DND-41 (cell line): ENCODE measurements at regions not wholly inside any gene's neighbourhood (a gene's known extent, or its start where the extent isn't known, plus 50 kb on each side); places are given as distances from the start of the nearest gene placed in this dataset.

Source experiments
- ATAC-seq: fragments of 200-7000 bp; cut with Tn5 transposase; 3 replicates; pipeline ENCODE4 v1.9.1; 2021; ENCODE audit warnings: low read depth; ENCODE audit not compliant: insufficient read depth
- DNase-seq: peaks from one replicate; pipeline ENCODE4 v3.0.0-alpha.2; 2020
- H2AFZ ChIP-seq: 2 replicates; pipeline ENCODE4 v1.6.0; 2012; ENCODE audit warnings: low read depth, low read length
- H3K27ac ChIP-seq: 2 replicates; pipeline ENCODE4 v1.5.1; 2012; ENCODE audit warnings: low read length, inconsistent platforms
- H3K27me3 ChIP-seq: fragments of 200-600 bp; sonication (generic); 2 replicates; pipeline ENCODE4 v1.6.0; 2012; ENCODE audit warnings: low read length, mild to moderate bottlenecking, inconsistent platforms; ENCODE audit not compliant: insufficient read depth, poor library complexity
- H3K36me3 ChIP-seq: 2 replicates; pipeline ENCODE4 v1.5.1; 2012; ENCODE audit warnings: low read length, inconsistent platforms; ENCODE audit not compliant: insufficient read depth
- H3K4me1 ChIP-seq: 2 replicates; pipeline ENCODE4 v1.5.1; 2012; ENCODE audit warnings: mild to moderate bottlenecking, low read length; ENCODE audit not compliant: insufficient read depth
- H3K4me2 ChIP-seq: 2 replicates; pipeline ENCODE4 v1.6.0; 2012; ENCODE audit warnings: mild to moderate bottlenecking, moderate library complexity, low read length, inconsistent platforms; ENCODE audit not compliant: insufficient read depth
- H3K4me3 ChIP-seq, 2 experiments: fragments of 200-600 bp in 1 of 2; shearing (Covaris generic) in 1 of 2; 2 replicates each; pipeline ENCODE4 v1.5.1; 2012 to 2016; ENCODE audit warnings: inconsistent platforms in 2 of 2, low read length in 2 of 2, mild to moderate bottlenecking in 2 of 2, low read depth in 1 of 2, moderate library complexity in 1 of 2
- H3K79me2 ChIP-seq: 2 replicates; pipeline ENCODE4 v1.6.0; 2012; ENCODE audit warnings: low read length, inconsistent platforms; ENCODE audit not compliant: insufficient read depth
- H3K9ac ChIP-seq: 2 replicates; pipeline ENCODE4 v1.6.0; 2012; ENCODE audit warnings: low read depth, mild to moderate bottlenecking, inconsistent platforms, low read length, moderate library complexity
- H3K9me3 ChIP-seq: 2 replicates; pipeline ENCODE4 v1.5.1; 2012; ENCODE audit warnings: low read length, moderate library complexity, mild to moderate bottlenecking, inconsistent platforms; ENCODE audit not compliant: insufficient read depth, severe bottlenecking
- H4K20me1 ChIP-seq: 2 replicates; pipeline ENCODE4 v1.6.0; 2012; ENCODE audit warnings: low read length; ENCODE audit not compliant: insufficient read depth
- EZH2 ChIP-seq: IDR thresholded peaks from 3 replicates; pipeline ENCODE4 v1.6.1; 2012; ENCODE audit warnings: borderline replicate concordance, low read depth, mild to moderate bottlenecking, moderate library complexity, low read length, inconsistent platforms; ENCODE audit not compliant: severe bottlenecking
- TF ChIP-seq, protein P1 (sequence below): IDR thresholded peaks from 2 replicates; pipeline ENCODE4 v1.5.1; 2012; ENCODE audit warnings: borderline replicate concordance, low read length, moderate library complexity, mild to moderate bottlenecking; ENCODE audit not compliant: poor library complexity, severe bottlenecking; ENCODE audit errors: extremely low read depth

DNA sequence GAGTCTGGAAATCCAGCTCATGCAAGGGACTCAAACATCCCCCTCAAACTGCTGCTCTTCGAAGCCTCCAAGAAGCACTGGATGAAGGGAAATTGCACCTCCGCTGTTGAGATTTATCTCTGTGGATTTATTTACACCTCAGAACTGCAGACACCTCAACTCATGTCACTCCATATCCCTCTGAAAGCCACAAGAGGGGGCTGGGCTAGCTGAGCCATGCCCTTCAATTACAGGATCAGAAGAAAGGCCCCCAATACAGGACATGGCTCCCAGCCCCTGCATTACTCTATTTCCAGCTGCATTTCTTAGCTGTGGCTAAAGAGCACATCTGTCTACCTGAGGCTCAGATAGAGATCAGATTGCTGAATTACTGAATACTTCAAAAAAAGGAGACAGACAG, 103.1 kb upstream of the DYNLRB2 start:
- no peak for DNase-seq
- no peaks in the 10 kb centered on the region for H4K20me1 ChIP-seq
- TF ChIP-seq, protein P1, sequence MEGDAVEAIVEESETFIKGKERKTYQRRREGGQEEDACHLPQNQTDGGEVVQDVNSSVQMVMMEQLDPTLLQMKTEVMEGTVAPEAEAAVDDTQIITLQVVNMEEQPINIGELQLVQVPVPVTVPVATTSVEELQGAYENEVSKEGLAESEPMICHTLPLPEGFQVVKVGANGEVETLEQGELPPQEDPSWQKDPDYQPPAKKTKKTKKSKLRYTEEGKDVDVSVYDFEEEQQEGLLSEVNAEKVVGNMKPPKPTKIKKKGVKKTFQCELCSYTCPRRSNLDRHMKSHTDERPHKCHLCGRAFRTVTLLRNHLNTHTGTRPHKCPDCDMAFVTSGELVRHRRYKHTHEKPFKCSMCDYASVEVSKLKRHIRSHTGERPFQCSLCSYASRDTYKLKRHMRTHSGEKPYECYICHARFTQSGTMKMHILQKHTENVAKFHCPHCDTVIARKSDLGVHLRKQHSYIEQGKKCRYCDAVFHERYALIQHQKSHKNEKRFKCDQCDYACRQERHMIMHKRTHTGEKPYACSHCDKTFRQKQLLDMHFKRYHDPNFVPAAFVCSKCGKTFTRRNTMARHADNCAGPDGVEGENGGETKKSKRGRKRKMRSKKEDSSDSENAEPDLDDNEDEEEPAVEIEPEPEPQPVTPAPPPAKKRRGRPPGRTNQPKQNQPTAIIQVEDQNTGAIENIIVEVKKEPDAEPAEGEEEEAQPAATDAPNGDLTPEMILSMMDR, result no peak
- no peak for TF ChIP-seq EZH2
- H2AFZ ChIP-seq, result no peak overlapping the region
- H3K27me3 ChIP-seq, result no peaks in the 10 kb centered on the region
- no peaks in the 10 kb centered on the region for H3K4me1 ChIP-seq
- no peak overlapping the region for H3K4me3 ChIP-seq
- H3K36me3 ChIP-seq, result no peaks in the 10 kb centered on the region
- no peak overlapping the region for H3K9ac ChIP-seq
- no peaks in the 10 kb centered on the region for H3K9me3 ChIP-seq
- no peaks in the 10 kb centered on the region for H3K79me2 ChIP-seq
- no peak overlapping the region for H3K4me2 ChIP-seq
- ATAC-seq, result no peak
- H3K27ac ChIP-seq, result no peak overlapping the region

DNA sequence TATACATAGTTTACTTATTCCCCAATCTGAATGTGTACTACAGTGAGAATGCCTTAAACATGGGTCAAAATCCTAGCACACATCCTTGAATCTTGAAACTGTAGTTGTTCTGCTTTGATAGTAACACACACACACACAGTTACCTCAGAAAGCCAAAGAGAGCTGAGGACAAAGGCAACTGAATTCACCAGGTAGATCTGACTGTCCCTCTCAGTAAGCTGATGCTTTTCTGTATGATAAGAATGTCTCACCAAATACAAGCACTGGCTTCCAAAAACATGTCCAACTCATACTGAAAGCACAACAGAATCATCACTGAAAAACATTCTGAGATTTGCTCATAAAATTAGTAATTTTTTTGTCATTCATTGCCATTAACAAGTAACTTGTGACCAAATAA, 104.3 kb upstream of the DYNLRB2 start:
- DNase-seq (no peak), ATAC-seq (no peak)
- Histone ChIP-seq H3K27ac (no peak overlapping the region), H3K79me2 (no peaks in the 10 kb centered on the region), H3K4me3 (no peak overlapping the region), H3K4me2 (no peak overlapping the region), H2AFZ (no peak overlapping the region), H3K27me3 (no peaks in the 10 kb centered on the region), H4K20me1 (no peaks in the 10 kb centered on the region), H3K36me3 (no peaks in the 10 kb centered on the region), H3K4me1 (no peaks in the 10 kb centered on the region), H3K9me3 (no peaks in the 10 kb centered on the region), H3K9ac (no peak overlapping the region)
- TF ChIP-seq, protein P1, result no peak
- TF ChIP-seq EZH2, result no peak

DNA sequence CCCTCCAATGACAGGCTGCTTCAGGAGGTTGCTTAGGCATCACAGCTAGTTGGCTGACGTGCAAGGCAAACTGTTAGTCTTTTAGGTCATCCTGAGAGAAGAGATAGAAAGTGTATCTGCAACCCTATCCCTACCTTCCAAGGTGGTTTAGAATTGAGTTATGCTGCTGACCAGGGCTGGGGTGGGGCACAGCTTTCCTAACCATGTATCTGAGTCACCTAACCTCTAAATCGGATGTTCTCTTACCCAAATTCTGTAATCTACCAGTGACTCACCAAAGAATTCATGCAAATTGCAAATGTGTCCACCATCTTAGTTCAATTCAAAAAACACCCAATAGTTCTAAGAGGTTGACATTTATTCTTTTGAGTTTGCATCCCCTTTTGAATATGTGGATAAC, 107.2 kb upstream of the DYNLRB2 start:
- Histone ChIP-seq H3K36me3 (no peaks in the 10 kb centered on the region), H3K4me2 (no peak overlapping the region), H3K9ac (no peak overlapping the region), H3K4me1 (no peaks in the 10 kb centered on the region), H2AFZ (no peak overlapping the region), H3K27ac (no peak overlapping the region), H3K4me3 (no peak overlapping the region), H4K20me1 (no peaks in the 10 kb centered on the region), H3K27me3 (no peaks in the 10 kb centered on the region), H3K9me3 (no peaks in the 10 kb centered on the region), H3K79me2 (no peaks in the 10 kb centered on the region)
- ATAC-seq (no peak), DNase-seq (no peak)
- TF ChIP-seq, protein P1, result no peak
- TF ChIP-seq EZH2, result no peak

DNA sequence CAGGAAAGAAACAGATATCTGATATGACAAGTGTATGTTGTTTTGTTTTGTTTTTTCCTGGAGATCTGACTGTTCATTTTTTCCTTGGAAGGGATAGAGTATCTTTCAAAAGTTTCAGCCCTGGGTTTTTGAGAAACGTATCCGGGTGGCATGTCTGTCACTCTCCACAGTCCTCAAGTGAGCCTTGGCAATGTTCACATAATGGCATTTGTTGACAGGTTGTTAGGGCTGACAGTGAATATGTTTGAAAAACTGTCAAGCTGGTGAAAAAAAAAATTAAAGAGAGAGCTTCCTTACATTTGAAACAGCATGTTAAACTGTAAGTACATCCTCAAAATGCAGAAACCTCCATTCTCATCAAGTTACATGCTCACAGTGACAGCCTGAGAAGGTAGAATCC, 113.0 kb upstream of the DYNLRB2 start:
- Histone ChIP-seq H3K36me3 (no peaks in the 10 kb centered on the region), H3K4me3 (no peak overlapping the region), H3K9me3 (no peaks in the 10 kb centered on the region), H2AFZ (no peak overlapping the region), H4K20me1 (no peaks in the 10 kb centered on the region), H3K79me2 (no peaks in the 10 kb centered on the region), H3K4me1 (no peaks in the 10 kb centered on the region), H3K27me3 (no peaks in the 10 kb centered on the region), H3K27ac (no peak overlapping the region), H3K4me2 (no peak overlapping the region), H3K9ac (no peak overlapping the region)
- DNase-seq (no peak), ATAC-seq (no peak)
- TF ChIP-seq, protein P1, result no peak
- TF ChIP-seq EZH2, result no peak
